A673 (cell line): ENCODE measurements at regions not wholly inside any gene's neighbourhood (a gene's known extent, or its start where the extent isn't known, plus 50 kb on each side); places are given as distances from the start of the nearest gene placed in this dataset.
"Not testable (repeated sequence)": the region's sequence is repeated elsewhere in the genome, so short reads cannot be mapped to it uniquely, and the experiment has no call there.

Experiments used
- EZH2 ChIP-seq: fragments of 200-600 bp; sonication (generic); IDR thresholded peaks from 2 replicates; pipeline ENCODE4 v1.6.1; 2017; ENCODE audit warnings: borderline replicate concordance, low read depth, mild to moderate bottlenecking, mixed read lengths, antibody characterized with exemption, low read length; ENCODE audit not compliant: poor library complexity, severe bottlenecking
- TF ChIP-seq, protein P1 (sequence below): fragments of 300-800, 200-600 bp; sonication (generic); conservative IDR thresholded peaks from 2 replicates; pipeline ENCODE4 v1.5.1; 2017; ENCODE audit warnings: low read depth, mild to moderate bottlenecking, antibody characterized with exemption, low read length, moderate library complexity, mixed read lengths

DNA sequence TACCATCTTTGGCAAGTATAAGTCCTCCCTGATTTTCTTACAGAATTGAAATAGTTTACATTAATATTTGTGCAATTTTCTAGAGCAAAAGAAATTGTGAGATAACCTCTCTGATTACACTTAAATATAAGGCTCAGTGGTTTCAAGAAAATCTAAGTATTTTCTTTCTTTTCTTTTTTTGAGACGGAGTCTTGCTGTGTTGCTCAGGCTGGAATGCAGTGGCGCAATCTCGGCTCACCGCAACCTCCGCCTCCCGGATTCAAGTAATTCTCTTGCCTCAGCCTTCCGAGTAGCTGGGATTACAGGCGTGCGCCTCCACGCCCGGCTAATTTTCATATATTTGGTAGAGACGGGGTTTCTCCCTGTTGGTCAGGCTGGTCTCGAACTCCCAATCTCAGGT is 813.9 kb upstream of the SLC10A2 start:
- TF ChIP-seq, protein P1, sequence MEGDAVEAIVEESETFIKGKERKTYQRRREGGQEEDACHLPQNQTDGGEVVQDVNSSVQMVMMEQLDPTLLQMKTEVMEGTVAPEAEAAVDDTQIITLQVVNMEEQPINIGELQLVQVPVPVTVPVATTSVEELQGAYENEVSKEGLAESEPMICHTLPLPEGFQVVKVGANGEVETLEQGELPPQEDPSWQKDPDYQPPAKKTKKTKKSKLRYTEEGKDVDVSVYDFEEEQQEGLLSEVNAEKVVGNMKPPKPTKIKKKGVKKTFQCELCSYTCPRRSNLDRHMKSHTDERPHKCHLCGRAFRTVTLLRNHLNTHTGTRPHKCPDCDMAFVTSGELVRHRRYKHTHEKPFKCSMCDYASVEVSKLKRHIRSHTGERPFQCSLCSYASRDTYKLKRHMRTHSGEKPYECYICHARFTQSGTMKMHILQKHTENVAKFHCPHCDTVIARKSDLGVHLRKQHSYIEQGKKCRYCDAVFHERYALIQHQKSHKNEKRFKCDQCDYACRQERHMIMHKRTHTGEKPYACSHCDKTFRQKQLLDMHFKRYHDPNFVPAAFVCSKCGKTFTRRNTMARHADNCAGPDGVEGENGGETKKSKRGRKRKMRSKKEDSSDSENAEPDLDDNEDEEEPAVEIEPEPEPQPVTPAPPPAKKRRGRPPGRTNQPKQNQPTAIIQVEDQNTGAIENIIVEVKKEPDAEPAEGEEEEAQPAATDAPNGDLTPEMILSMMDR = not testable (repeated sequence)
- not testable (repeated sequence) for TF ChIP-seq EZH2
